Keratinocyte (primary cell): ENCODE measurements at regions not wholly inside any gene's neighbourhood (a gene's known extent, or its start where the extent isn't known, plus 50 kb on each side); places are given as distances from the start of the nearest gene placed in this dataset.

ENCODE experiments used
- CTCF ChIP-seq, 3 experiments: IDR thresholded peaks in 1 of 3; conservative IDR thresholded peaks in 1 of 3; optimal IDR thresholded peaks in 1 of 3; 2 replicates in 2 of 3; 3 replicates in 1 of 3; pipeline versions ENCODE3 to v1.5.1; 2011; ENCODE audit warnings: low read length in 3 of 3, mild to moderate bottlenecking in 3 of 3, moderate library complexity in 2 of 3, control low read depth in 1 of 3, inconsistent platforms in 1 of 3; ENCODE audit not compliant: insufficient read depth in 2 of 3; ENCODE audit errors: extremely low read depth in 1 of 3
- EZH2 ChIP-seq: IDR thresholded peaks from one replicate; pipeline ENCODE4 v1.6.1; 2012; ENCODE audit warnings: inconsistent platforms, mild to moderate bottlenecking, low read length, moderate library complexity

GRCh38 chr13:63882052-63882451 lies 2466.4 kb upstream of the PCDH20 start:
- TF ChIP-seq CTCF (optimal IDR thresholded peaks at IDR 0.05 in 1 of 3, IDR thresholded peaks at IDR 0.05 in 1 of 3, conservative IDR thresholded peaks at IDR 0.05 in 1 of 3; ENCODE audit: extremely low read depth in 1 of 3, insufficient read depth in 2 of 3, low read length in 3 of 3) (no peak), EZH2 (no peak)
